ENCODE measurements at regions not wholly inside any gene's neighbourhood (a gene's known extent, or its start where the extent isn't known, plus 50 kb on each side); places are given as distances from the start of the nearest gene placed in this dataset.

GRCh38 chr5:77885519-77885918 lies 109.4 kb upstream of the TBCA start:
- TF ChIP-seq CTCF (IDR thresholded peaks at IDR 0.05), result no peak
- no peak for TF ChIP-seq POLR2A (IDR thresholded peaks at IDR 0.05)

Measured in heart left ventricle (tissue), 13 donors.